CD4-positive, alpha-beta memory T cell (primary cell): ENCODE measurements at regions not wholly inside any gene's neighbourhood (a gene's known extent, or its start where the extent isn't known, plus 50 kb on each side); places are given as distances from the start of the nearest gene placed in this dataset.
"Not testable (repeated sequence)": the region's sequence is repeated elsewhere in the genome, so short reads cannot be mapped to it uniquely, and the experiment has no call there.

ENCODE experiments used
- CTCF ChIA-PET: fragments of 350-600 bp; sonication (Branson Sonifier 250); formaldehyde crosslinking; loops from one replicate; lab custom pipeline; 2021; ENCODE audit warnings: inconsistent platforms; ENCODE audit not compliant: partially characterized antibody; lab: Charles Lee
- POLR2A ChIA-PET: fragments of 350-600 bp; sonication (Branson Sonifier 250); formaldehyde crosslinking; loops from one replicate; lab custom pipeline; 2021; ENCODE audit not compliant: partially characterized antibody; lab: Charles Lee
- DNase-seq, 5 donors: peaks; one replicate each; pipeline versions ENCODE4 v3.0.0 to v3.0.0-alpha.2; 2020 to 2022; ENCODE audit warnings: mixed read lengths in 1 of 5
- H3K27ac ChIP-seq: one replicate; pipeline ENCODE4 v1.7.0; 2013; ENCODE audit warnings: low read depth, low read length
- H3K27me3 ChIP-seq: 2 replicates; pipeline ENCODE4 v1.7.0; 2013; ENCODE audit warnings: mild to moderate bottlenecking, low read length, moderate library complexity; ENCODE audit not compliant: insufficient read depth
- H3K36me3 ChIP-seq: 2 replicates; pipeline ENCODE4 v1.7.0; 2013; ENCODE audit warnings: mild to moderate bottlenecking, low read length, moderate library complexity; ENCODE audit not compliant: insufficient read depth
- H3K4me1 ChIP-seq: 2 replicates; pipeline ENCODE4 v1.7.0; 2013; ENCODE audit warnings: mild to moderate bottlenecking, low read length, moderate library complexity; ENCODE audit not compliant: insufficient read depth
- H3K4me3 ChIP-seq, 2 donors: one replicate each; pipeline ENCODE4 v1.7.0; 2013; ENCODE audit warnings: low read length in 2 of 2, mild to moderate bottlenecking in 1 of 2
- H3K9me3 ChIP-seq, 2 donors: one replicate each; pipeline ENCODE4 v1.7.0; 2013; ENCODE audit warnings: low read length in 2 of 2, control low read depth in 1 of 2; ENCODE audit not compliant: control insufficient read depth in 1 of 2
- H3K27ac Mint-ChIP-seq, 7 donors: one replicate each; pipeline ENCODE4 v1.8.0; 2020 to 2021; ENCODE audit warnings: mixed read lengths in 7 of 7, mild to moderate bottlenecking in 6 of 7, inconsistent platforms in 3 of 7, moderate library complexity in 3 of 7
- H3K27me3 Mint-ChIP-seq, 2 donors: one replicate each; pipeline ENCODE4 v1.8.0; 2020 to 2021; ENCODE audit warnings: mixed read lengths in 2 of 2
- H3K36me3 Mint-ChIP-seq, 2 donors: one replicate each; pipeline ENCODE4 v1.8.0; 2020 to 2021; ENCODE audit warnings: mixed read lengths in 2 of 2, inconsistent platforms in 1 of 2, mild to moderate bottlenecking in 1 of 2
- H3K4me1 Mint-ChIP-seq, 4 donors: one replicate each; pipeline ENCODE4 v1.8.0; 2020 to 2021; ENCODE audit warnings: mixed read lengths in 4 of 4, mild to moderate bottlenecking in 1 of 4
- H3K4me3 Mint-ChIP-seq, 8 donors: one replicate each; pipeline ENCODE4 v1.8.0; 2020 to 2021; ENCODE audit warnings: mixed read lengths in 8 of 8, mild to moderate bottlenecking in 7 of 8, moderate library complexity in 6 of 8, inconsistent platforms in 3 of 8
- H3K9me3 Mint-ChIP-seq, 8 donors: one replicate each; pipeline ENCODE4 v1.8.0; 2020 to 2021; ENCODE audit warnings: mixed read lengths in 8 of 8, mild to moderate bottlenecking in 5 of 8, inconsistent platforms in 3 of 8, moderate library complexity in 1 of 8
- intact Hi-C: fragments of 100-400 bp; cut with micrococcal nuclease; formaldehyde crosslinking; loops from one replicate; pipeline ENCODE4 v1.15.1; 2023

GRCh38 chr1:181185461-181185860, 97.0 kb downstream of the IER5 start:
- H3K4me3 Mint-ChIP-seq = no peak overlapping the region
- H3K9me3 Mint-ChIP-seq = no peaks in the 10 kb centered on the region
- H3K4me1 ChIP-seq = peaks cover 3% of the 10 kb centered on the region
- ChIA-PET CTCF (interaction anchor here (0.6 to 8.5 kb wide), 3 partner anchors 237 to 869 kb away, joined by 3 to 59 read pairs (median 3); no protein-coding TSS in a partner anchor), POLR2A (no interaction called here)
- H3K27ac Mint-ChIP-seq = no peak overlapping the region
- H3K4me1 Mint-ChIP-seq = peaks cover 2% of the 10 kb centered on the region in 4 donors
- H3K9me3 ChIP-seq = no peaks in the 10 kb centered on the region
- peaks cover 5 to 17% of the 10 kb centered on the region in 2 donors for H3K27me3 Mint-ChIP-seq
- no peak for DNase-seq
- intact Hi-C loops = no loop called here
- H3K27me3 ChIP-seq = no peaks in the 10 kb centered on the region
- H3K4me3 ChIP-seq = no peak overlapping the region
- no peaks in the 10 kb centered on the region for H3K36me3 ChIP-seq
- no peaks in the 10 kb centered on the region for H3K36me3 Mint-ChIP-seq
- H3K27ac ChIP-seq = no peak overlapping the region

- intact Hi-C loops, H3K4me3 Mint-ChIP-seq, DNase-seq, H3K27ac ChIP-seq, H3K36me3 Mint-ChIP-seq, H3K36me3 ChIP-seq, H3K4me3 ChIP-seq, POLR2A ChIA-PET, H3K4me1 ChIP-seq, H3K27me3 ChIP-seq, H3K27ac Mint-ChIP-seq, H3K4me1 Mint-ChIP-seq, H3K9me3 ChIP-seq, H3K9me3 Mint-ChIP-seq: not testable (repeated sequence)
- CTCF ChIA-PET = interaction anchor here (1.1 to 8.5 kb wide), 5 partner anchors 10 to 868 kb away, joined by 3 to 110 read pairs (median 6); no protein-coding TSS in a partner anchor
- peaks cover 5 to 17% of the 10 kb centered on the region in 2 donors for H3K27me3 Mint-ChIP-seq
Observed at GRCh38 chr1:181186133-181186532, 97.6 kb downstream of the IER5 start.

GRCh38 chr1:181187337-181188126, 99.0 kb downstream of the IER5 start:
- ChIA-PET POLR2A (no interaction called here), CTCF (interaction anchor here (1.0 to 8.5 kb wide), 7 partner anchors 9 to 245 kb away, joined by 3 to 110 read pairs (median 9); no protein-coding TSS in a partner anchor)
- no peaks in the 10 kb centered on the region for H3K4me1 ChIP-seq
- Mint-ChIP-seq H3K9me3 (no peaks in the 10 kb centered on the region), H3K27ac (no peak overlapping the region), H3K36me3 (no peaks in the 10 kb centered on the region), H3K4me3 (no peak overlapping the region), H3K4me1 (peaks cover 0 to 4% (median 3%) of the 10 kb centered on the region in 4 donors), H3K27me3 (peaks cover 5 to 17% of the 10 kb centered on the region in 2 donors)
- no peak overlapping the region for H3K27ac ChIP-seq
- DNase-seq = no peak
- intact Hi-C loops = no loop called here
- H3K27me3 ChIP-seq = no peaks in the 10 kb centered on the region
- no peaks in the 10 kb centered on the region for H3K36me3 ChIP-seq
- no peaks in the 10 kb centered on the region for H3K9me3 ChIP-seq
- no peak overlapping the region for H3K4me3 ChIP-seq

- POLR2A ChIA-PET = interaction anchor here (1.0 kb wide), 1 partner anchor 180 kb away, joined by 3 read pairs; no protein-coding TSS in a partner anchor
- Histone ChIP-seq H3K27me3 (no peaks in the 10 kb centered on the region), H3K9me3 (no peaks in the 10 kb centered on the region), H3K27ac (no peak overlapping the region), H3K4me1 (no peaks in the 10 kb centered on the region), H3K36me3 (no peaks in the 10 kb centered on the region), H3K4me3 (no peak overlapping the region)
- H3K4me1 Mint-ChIP-seq = peaks cover 0 to 4% (median 3%) of the 10 kb centered on the region in 4 donors
- intact Hi-C loops = no loop called here
- H3K4me3 Mint-ChIP-seq = peak overlapping the region in 2 of 8 donors; percentile 33 to 44
- H3K9me3 Mint-ChIP-seq = peaks cover 0 to 7% (median 0%) of the 10 kb centered on the region in 8 donors
- CTCF ChIA-PET = interaction anchor here (1.0 to 8.5 kb wide), 11 partner anchors 13 to 891 kb away, joined by 3 to 110 read pairs (median 4); no protein-coding TSS in a partner anchor
- H3K36me3 Mint-ChIP-seq = peaks cover 0 to 4% of the 10 kb centered on the region in 2 donors
- DNase-seq = no peak
- peaks cover 1 to 17% of the 10 kb centered on the region in 2 donors for H3K27me3 Mint-ChIP-seq
- no peak overlapping the region for H3K27ac Mint-ChIP-seq
Observed at GRCh38 chr1:181189245-181189644, 100.7 kb downstream of the IER5 start.

- H3K27ac Mint-ChIP-seq = peak overlapping the region in 1 of 7 donors; percentile 48
- intact Hi-C loops = loop anchor here (1.0 to 2.0 kb wide), 2 partner anchors 235 to 865 kb away; no protein-coding TSS in a partner anchor
- peaks cover 0 to 11% (median 0%) of the 10 kb centered on the region in 8 donors for H3K9me3 Mint-ChIP-seq
- no peaks in the 10 kb centered on the region for H3K36me3 ChIP-seq
- H3K27me3 ChIP-seq = no peaks in the 10 kb centered on the region
- H3K4me3 ChIP-seq = no peak overlapping the region
- ChIA-PET CTCF (interaction anchor here (0.7 to 8.5 kb wide), 19 partner anchors 13 to 864 kb away, joined by 3 to 110 read pairs (median 4); no protein-coding TSS in a partner anchor), POLR2A (interaction anchor here (1.0 to 1.4 kb wide), 3 partner anchors 180 to 241 kb away, joined by 3 to 4 read pairs (median 3); no protein-coding TSS in a partner anchor)
- no peaks in the 10 kb centered on the region for H3K9me3 ChIP-seq
- peak; percentile 50 to 82 (median 71) for DNase-seq
- H3K4me1 Mint-ChIP-seq = peaks cover 0 to 4% (median 3%) of the 10 kb centered on the region in 4 donors
- H3K4me1 ChIP-seq = no peaks in the 10 kb centered on the region
- no peak overlapping the region for H3K27ac ChIP-seq
- H3K36me3 Mint-ChIP-seq = peaks cover 0 to 4% of the 10 kb centered on the region in 2 donors
- H3K4me3 Mint-ChIP-seq = peak overlapping the region in 5 of 8 donors; percentile 21 to 50 (median 39)
- H3K27me3 Mint-ChIP-seq = peaks cover 1 to 16% of the 10 kb centered on the region in 2 donors
Observed at GRCh38 chr1:181189691-181190363, 101.3 kb downstream of the IER5 start.

GRCh38 chr1:181190364-181191035, 102.0 kb downstream of the IER5 start:
- Histone ChIP-seq H3K4me1 (no peaks in the 10 kb centered on the region), H3K9me3 (no peaks in the 10 kb centered on the region), H3K27ac (no peak overlapping the region), H3K4me3 (no peak overlapping the region), H3K27me3 (no peaks in the 10 kb centered on the region), H3K36me3 (no peaks in the 10 kb centered on the region)
- Mint-ChIP-seq H3K36me3 (peaks cover 0 to 4% of the 10 kb centered on the region in 2 donors), H3K4me1 (peaks cover 0 to 4% (median 3%) of the 10 kb centered on the region in 4 donors), H3K27ac (peak overlapping the region in 1 of 7 donors; percentile 69), H3K27me3 (peaks cover 1 to 14% of the 10 kb centered on the region in 2 donors), H3K9me3 (peaks cover 0 to 11% (median 0%) of the 10 kb centered on the region in 8 donors), H3K4me3 (peak overlapping the region in 6 of 8 donors; percentile 10 to 50 (median 33))
- CTCF ChIA-PET = interaction anchor here (0.7 to 8.5 kb wide), 20 partner anchors 12 to 864 kb away, joined by 3 to 110 read pairs (median 4); no protein-coding TSS in a partner anchor
- intact Hi-C loops = loop anchor here (1.0 to 2.0 kb wide), 2 partner anchors 235 to 864 kb away; no protein-coding TSS in a partner anchor
- POLR2A ChIA-PET = interaction anchor here (1.4 kb wide), 2 partner anchors 232 to 240 kb away, joined by 3 to 4 read pairs; no protein-coding TSS in a partner anchor
- peak in 1 of 5 donors; percentile 6 for DNase-seq
